Fibroblast of mammary gland (primary cell): ENCODE measurements at regions not wholly inside any gene's neighbourhood (a gene's known extent, or its start where the extent isn't known, plus 50 kb on each side); places are given as distances from the start of the nearest gene placed in this dataset.

ENCODE experiments used
- DNase-seq: peaks from one replicate; pipeline ENCODE4 v3.0.0-alpha.2; 2010; ENCODE audit warnings: low read depth
- H3K4me3 ChIP-seq: 2 replicates; pipeline ENCODE4 v1.5.1; 2011; ENCODE audit warnings: low read depth, mild to moderate bottlenecking, low read length, moderate library complexity; ENCODE audit not compliant: control insufficient read depth
- CTCF ChIP-seq: conservative IDR thresholded peaks from 2 replicates; pipeline ENCODE4 v1.5.1; 2011; ENCODE audit warnings: low read depth, low read length, inconsistent platforms; ENCODE audit not compliant: control insufficient read depth, insufficient read depth

- H3K4me3 ChIP-seq: no peak overlapping the region
- no peak for TF ChIP-seq CTCF
- DNase-seq: no peak
Observed at GRCh38 chr20:25135031-25135430, 53.1 kb upstream of the VSX1 start.

DNA sequence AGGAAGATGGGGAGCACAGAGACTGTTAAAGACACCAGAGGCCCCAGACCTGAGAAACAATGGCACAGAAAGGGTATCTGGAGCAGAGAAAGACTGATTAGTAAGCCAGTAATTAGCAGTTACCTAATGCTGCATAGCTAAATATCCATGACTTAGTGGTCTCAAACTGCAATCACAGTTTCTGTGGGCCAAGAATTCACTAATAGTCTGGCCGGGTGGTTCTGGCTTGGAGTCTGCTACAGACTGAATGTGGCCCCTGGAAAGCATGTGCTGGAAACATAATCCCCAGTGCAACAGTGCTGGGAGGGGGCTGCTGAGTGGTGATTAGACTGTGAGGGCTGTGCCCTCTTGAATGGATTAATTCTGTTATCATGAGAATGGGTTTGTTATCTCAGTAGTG, 54.1 kb upstream of the VSX1 start:
- no peak overlapping the region for H3K4me3 ChIP-seq
- no peak for DNase-seq
- no peak for TF ChIP-seq CTCF

- no peak for TF ChIP-seq CTCF
- peak; percentile 91 for DNase-seq
- H3K4me3 ChIP-seq: no peak overlapping the region
Observed at GRCh38 chr20:25136643-25137559, 55.0 kb upstream of the VSX1 start.

DNA sequence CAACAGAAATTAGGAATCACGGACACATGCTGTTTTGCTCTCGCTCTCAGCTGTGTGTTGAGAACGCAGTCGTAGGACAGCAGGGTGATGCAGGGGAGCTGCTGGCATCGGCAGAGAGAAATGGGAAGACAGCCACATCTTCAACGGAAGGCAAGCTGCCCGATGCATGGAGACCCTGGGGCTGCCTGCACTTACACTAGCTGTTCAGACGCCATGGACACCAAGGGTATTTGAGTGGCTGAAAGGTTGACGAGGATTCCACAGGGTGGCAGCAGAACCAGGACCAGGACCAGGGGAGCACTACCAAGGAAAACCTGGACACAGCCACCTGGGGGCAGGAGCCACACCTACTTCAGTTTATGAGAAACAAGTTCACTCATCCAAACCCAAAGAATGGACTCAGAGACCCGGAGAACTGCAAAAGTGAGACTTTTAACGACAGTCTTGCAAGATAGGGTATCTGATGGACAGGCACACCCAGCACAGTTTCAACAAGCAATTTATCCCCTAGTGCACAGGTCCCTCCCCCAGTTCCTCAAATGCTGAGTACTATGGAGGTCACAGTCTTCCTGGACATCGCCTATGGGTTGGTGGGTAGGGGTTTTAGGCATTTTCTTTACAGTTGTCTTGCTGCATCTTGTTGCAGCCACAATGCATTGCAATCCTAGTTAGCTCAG, 56.3 kb upstream of the ENTPD6 start:
- no peak for DNase-seq
- TF ChIP-seq CTCF: no peak
- no peak overlapping the region for H3K4me3 ChIP-seq

- H3K4me3 ChIP-seq: no peak overlapping the region
- DNase-seq: no peak
- no peak for TF ChIP-seq CTCF
Observed at GRCh38 chr20:25140968-25141367, 54.5 kb upstream of the ENTPD6 start.

GRCh38 chr20:25142435-25142834, 53.1 kb upstream of the ENTPD6 start:
- no peak for DNase-seq
- H3K4me3 ChIP-seq: no peak overlapping the region

More at GRCh38 chr20:25142435-25142834, 53.1 kb upstream of the ENTPD6 start:
- no peak for TF ChIP-seq CTCF
